ENCODE measurements at regions not wholly inside any gene's neighbourhood (a gene's known extent, or its start where the extent isn't known, plus 50 kb on each side); places are given as distances from the start of the nearest gene placed in this dataset.

DNA sequence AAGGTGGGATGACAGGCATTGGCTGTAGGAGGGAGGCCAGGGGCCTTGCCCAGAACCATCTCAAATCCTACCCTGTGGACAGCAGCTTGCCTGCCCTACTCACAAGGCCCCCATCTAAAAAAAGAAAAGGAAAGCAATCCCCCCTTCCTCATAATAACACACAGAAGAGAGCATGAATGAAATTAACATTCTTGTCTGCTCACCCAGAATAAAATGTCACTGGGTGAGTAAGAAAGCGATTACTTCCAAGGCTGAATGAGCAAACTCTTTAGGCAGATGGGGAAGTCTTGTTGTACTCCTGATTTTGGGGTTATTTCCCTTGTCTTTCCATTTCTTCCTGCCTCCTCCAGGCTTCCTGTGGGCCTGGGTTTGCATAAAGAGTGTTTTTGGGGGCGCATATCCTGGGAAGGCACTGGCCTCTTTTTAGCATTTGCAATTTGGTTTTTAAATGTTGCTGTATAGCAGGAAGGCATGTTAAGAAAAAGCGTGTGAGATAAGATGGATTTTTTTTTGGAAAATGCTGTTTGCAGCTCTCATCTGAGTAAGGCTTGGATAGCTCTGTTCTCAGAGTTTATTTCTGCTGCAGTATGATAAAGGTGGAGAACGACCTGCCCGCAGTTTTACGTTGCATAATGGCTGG lies 248.3 kb upstream of the GATB start:
- Histone ChIP-seq H3K4me3 (ENCODE audit: low read depth, low read length) (no peak overlapping the region), H3K36me3 (ENCODE audit: control insufficient read depth, insufficient read depth, low read length) (no peaks in the 10 kb centered on the region), H3K4me1 (no peaks in the 10 kb centered on the region), H3K27me3 (replicated peaks; ENCODE audit: control insufficient read depth, insufficient read depth, low read length) (no peaks in the 10 kb centered on the region), H3K9me3 (no peaks in the 10 kb centered on the region)
- H3K9me3 Mint-ChIP-seq (ENCODE audit: unreplicated experiment), result peaks cover 9% of the 10 kb centered on the region
- no peak overlapping the region for H3K4me3 Mint-ChIP-seq (ENCODE audit: unreplicated experiment)
- POLR2A ChIA-PET, result no interaction called here
- H3K27me3 Mint-ChIP-seq (ENCODE audit: insufficient read depth, unreplicated experiment), result no peaks in the 10 kb centered on the region
- no TSS peak for BruUV-seq (replicated peaks)
- DNase-seq, result no peak
- TF ChIP-seq, protein P1, sequence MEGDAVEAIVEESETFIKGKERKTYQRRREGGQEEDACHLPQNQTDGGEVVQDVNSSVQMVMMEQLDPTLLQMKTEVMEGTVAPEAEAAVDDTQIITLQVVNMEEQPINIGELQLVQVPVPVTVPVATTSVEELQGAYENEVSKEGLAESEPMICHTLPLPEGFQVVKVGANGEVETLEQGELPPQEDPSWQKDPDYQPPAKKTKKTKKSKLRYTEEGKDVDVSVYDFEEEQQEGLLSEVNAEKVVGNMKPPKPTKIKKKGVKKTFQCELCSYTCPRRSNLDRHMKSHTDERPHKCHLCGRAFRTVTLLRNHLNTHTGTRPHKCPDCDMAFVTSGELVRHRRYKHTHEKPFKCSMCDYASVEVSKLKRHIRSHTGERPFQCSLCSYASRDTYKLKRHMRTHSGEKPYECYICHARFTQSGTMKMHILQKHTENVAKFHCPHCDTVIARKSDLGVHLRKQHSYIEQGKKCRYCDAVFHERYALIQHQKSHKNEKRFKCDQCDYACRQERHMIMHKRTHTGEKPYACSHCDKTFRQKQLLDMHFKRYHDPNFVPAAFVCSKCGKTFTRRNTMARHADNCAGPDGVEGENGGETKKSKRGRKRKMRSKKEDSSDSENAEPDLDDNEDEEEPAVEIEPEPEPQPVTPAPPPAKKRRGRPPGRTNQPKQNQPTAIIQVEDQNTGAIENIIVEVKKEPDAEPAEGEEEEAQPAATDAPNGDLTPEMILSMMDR (IDR thresholded peaks at IDR 0.05; ENCODE audit: insufficient read depth in 1 of 2, low read depth in 1 of 2, low read length in 1 of 2, severe bottlenecking in 1 of 2, unreplicated experiment in 1 of 2), result no peak
- CTCF ChIA-PET, result no interaction called here
- H3K4me1 Mint-ChIP-seq (ENCODE audit: low read depth, unreplicated experiment), result no peaks in the 10 kb centered on the region
- intact Hi-C loops (cut with micrococcal nuclease; ENCODE audit: unreplicated experiment), result no loop called here
- H3K27ac Mint-ChIP-seq (ENCODE audit: unreplicated experiment), result no peak overlapping the region
- no peaks in the 10 kb centered on the region for H3K36me3 Mint-ChIP-seq (ENCODE audit: insufficient read depth, unreplicated experiment)

- Histone ChIP-seq H3K4me1 (no peaks in the 10 kb centered on the region), H3K36me3 (ENCODE audit: control insufficient read depth, insufficient read depth, low read length) (no peaks in the 10 kb centered on the region), H3K27me3 (replicated peaks; ENCODE audit: control insufficient read depth, insufficient read depth, low read length) (no peaks in the 10 kb centered on the region), H3K4me3 (ENCODE audit: low read depth, low read length) (no peak overlapping the region), H3K9me3 (no peaks in the 10 kb centered on the region)
- DNase-seq, result no peak
- intact Hi-C loops (cut with micrococcal nuclease; ENCODE audit: unreplicated experiment), result no loop called here
- ChIA-PET CTCF (no interaction called here), POLR2A (no interaction called here)
- Mint-ChIP-seq H3K4me1 (ENCODE audit: low read depth, unreplicated experiment) (no peaks in the 10 kb centered on the region), H3K27me3 (ENCODE audit: insufficient read depth, unreplicated experiment) (no peaks in the 10 kb centered on the region), H3K36me3 (ENCODE audit: insufficient read depth, unreplicated experiment) (no peaks in the 10 kb centered on the region), H3K27ac (ENCODE audit: unreplicated experiment) (no peak overlapping the region), H3K4me3 (ENCODE audit: unreplicated experiment) (no peak overlapping the region), H3K9me3 (ENCODE audit: unreplicated experiment) (peaks cover 9% of the 10 kb centered on the region)
- BruUV-seq (replicated peaks), result no TSS peak
- TF ChIP-seq, protein P1 (IDR thresholded peaks at IDR 0.05; ENCODE audit: insufficient read depth in 1 of 2, low read depth in 1 of 2, low read length in 1 of 2, severe bottlenecking in 1 of 2, unreplicated experiment in 1 of 2), result no peak
Measured at GRCh38 chr4:152007111-152007510, 246.3 kb upstream of the GATB start.

GRCh38 chr4:152004801-152005200 lies 244.0 kb upstream of the GATB start:
- ChIA-PET POLR2A (no interaction called here), CTCF (interaction anchor here (0.7 kb wide), 1 partner anchor 48 kb away, joined by 3 read pairs; no protein-coding TSS in a partner anchor)
- Mint-ChIP-seq H3K27ac (ENCODE audit: unreplicated experiment) (no peak overlapping the region), H3K9me3 (ENCODE audit: unreplicated experiment) (peaks cover 9% of the 10 kb centered on the region), H3K27me3 (ENCODE audit: insufficient read depth, unreplicated experiment) (no peaks in the 10 kb centered on the region), H3K4me1 (ENCODE audit: low read depth, unreplicated experiment) (no peaks in the 10 kb centered on the region), H3K36me3 (ENCODE audit: insufficient read depth, unreplicated experiment) (no peaks in the 10 kb centered on the region), H3K4me3 (ENCODE audit: unreplicated experiment) (no peak overlapping the region)
- no peaks in the 10 kb centered on the region for H3K9me3 ChIP-seq
- no peaks in the 10 kb centered on the region for H3K27me3 ChIP-seq (replicated peaks; ENCODE audit: control insufficient read depth, insufficient read depth, low read length)
- TF ChIP-seq, protein P1 (IDR thresholded peaks at IDR 0.05; ENCODE audit: insufficient read depth in 1 of 2, low read depth in 1 of 2, low read length in 1 of 2, severe bottlenecking in 1 of 2, unreplicated experiment in 1 of 2), result no peak
- intact Hi-C loops (cut with micrococcal nuclease; ENCODE audit: unreplicated experiment), result no loop called here
- BruUV-seq (replicated peaks), result no TSS peak
- no peak for DNase-seq
- no peaks in the 10 kb centered on the region for H3K36me3 ChIP-seq (ENCODE audit: control insufficient read depth, insufficient read depth, low read length)
- no peaks in the 10 kb centered on the region for H3K4me1 ChIP-seq
- H3K4me3 ChIP-seq (ENCODE audit: low read depth, low read length), result no peak overlapping the region

Data from Caco-2 (cell line).